ENCODE measurements at regions not wholly inside any gene's neighbourhood (a gene's known extent, or its start where the extent isn't known, plus 50 kb on each side); places are given as distances from the start of the nearest gene placed in this dataset.

GRCh38 chr4:107470173-107470572 lies 249.9 kb downstream of the PAPSS1 start:
- Histone ChIP-seq H3K4me3 (replicated peaks in 1 of 3; ENCODE audit: low read depth in 2 of 3, low read length in 3 of 3) (no peak overlapping the region), H4K20me1 (ENCODE audit: insufficient read depth, low read length) (no peaks in the 10 kb centered on the region), H3K9me3 (replicated peaks in 1 of 2; ENCODE audit: control insufficient read depth in 1 of 2, insufficient read depth in 1 of 2, low read length in 2 of 2) (no peaks in the 10 kb centered on the region), H3K27ac (ENCODE audit: low read depth in 1 of 2, low read length in 2 of 2) (no peak overlapping the region), H3K4me2 (replicated peaks; ENCODE audit: extremely low read depth, low read length, poor library complexity, severe bottlenecking) (no peak overlapping the region), H3K9ac (ENCODE audit: insufficient read depth, low read length, poor library complexity, severe bottlenecking) (no peak overlapping the region), H3K27me3 (ENCODE audit: control insufficient read depth in 2 of 2, insufficient read depth in 2 of 2, low read length in 2 of 2) (no peaks in the 10 kb centered on the region), H3K36me3 (replicated peaks in 1 of 2; ENCODE audit: control insufficient read depth in 1 of 2, insufficient read depth in 2 of 2, low read length in 2 of 2) (no peaks in the 10 kb centered on the region), H3K4me1 (ENCODE audit: control insufficient read depth in 1 of 2, insufficient read depth in 2 of 2, low read length in 2 of 2) (no peaks in the 10 kb centered on the region), H3K79me2 (ENCODE audit: insufficient read depth, low read length) (no peaks in the 10 kb centered on the region), H2AFZ (ENCODE audit: insufficient read depth, low read depth, low read length, poor library complexity, severe bottlenecking) (no peak overlapping the region)
- DNase-seq, result no peak
- Mint-ChIP-seq H3K27me3 (ENCODE audit: low read depth in 3 of 3) (no peaks in the 10 kb centered on the region), H3K36me3 (no peaks in the 10 kb centered on the region), H3K4me3 (no peak overlapping the region), H3K27ac (no peak overlapping the region), H3K4me1 (no peaks in the 10 kb centered on the region), H3K9me3 (peaks cover 0 to 2% (median under 1%) of the 10 kb centered on the region in 7 donors)
- TF ChIP-seq CTCF (IDR thresholded peaks at IDR 0.05), result no peak
- intact Hi-C loops (cut with micrococcal nuclease), result no loop called here
- no CpG with 5 or more reads among the region's 3 CpGs for WGBS (ENCODE audit: insufficient coverage)

GRCh38 chr4:107468812-107469211 lies 251.2 kb downstream of the PAPSS1 start:
- H3K79me2 ChIP-seq (ENCODE audit: insufficient read depth, low read length), result no peaks in the 10 kb centered on the region
- H3K27ac Mint-ChIP-seq, result no peak overlapping the region
- no peaks in the 10 kb centered on the region for H3K27me3 ChIP-seq (ENCODE audit: control insufficient read depth in 2 of 2, insufficient read depth in 2 of 2, low read length in 2 of 2)
- H3K9me3 Mint-ChIP-seq, result peaks cover 0 to 4% (median 0%) of the 10 kb centered on the region in 7 donors
- 74% methylated on average over 2 of the region's 3 CpGs for WGBS (ENCODE audit: insufficient coverage)
- H3K27ac ChIP-seq (ENCODE audit: low read depth in 1 of 2, low read length in 2 of 2), result no peak overlapping the region
- no peak for TF ChIP-seq CTCF (IDR thresholded peaks at IDR 0.05)
- no peaks in the 10 kb centered on the region for H3K36me3 ChIP-seq (replicated peaks in 1 of 2; ENCODE audit: control insufficient read depth in 1 of 2, insufficient read depth in 2 of 2, low read length in 2 of 2)
- H4K20me1 ChIP-seq (ENCODE audit: insufficient read depth, low read length), result no peaks in the 10 kb centered on the region
- no peak overlapping the region for H2AFZ ChIP-seq (ENCODE audit: insufficient read depth, low read depth, low read length, poor library complexity, severe bottlenecking)
- no peaks in the 10 kb centered on the region for H3K36me3 Mint-ChIP-seq
- no peak for DNase-seq
- no peaks in the 10 kb centered on the region for H3K4me1 Mint-ChIP-seq
- no peak overlapping the region for H3K4me3 ChIP-seq (replicated peaks in 1 of 3; ENCODE audit: low read depth in 2 of 3, low read length in 3 of 3)
- intact Hi-C loops (cut with micrococcal nuclease), result no loop called here
- no peak overlapping the region for H3K4me2 ChIP-seq (replicated peaks; ENCODE audit: extremely low read depth, low read length, poor library complexity, severe bottlenecking)
- H3K9ac ChIP-seq (ENCODE audit: insufficient read depth, low read length, poor library complexity, severe bottlenecking), result no peak overlapping the region
- peaks cover 0 to 1% (median 0%) of the 10 kb centered on the region in 3 donors for H3K27me3 Mint-ChIP-seq (ENCODE audit: low read depth in 3 of 3)
- H3K4me3 Mint-ChIP-seq, result no peak overlapping the region
- no peaks in the 10 kb centered on the region for H3K9me3 ChIP-seq (replicated peaks in 1 of 2; ENCODE audit: control insufficient read depth in 1 of 2, insufficient read depth in 1 of 2, low read length in 2 of 2)
- H3K4me1 ChIP-seq (ENCODE audit: control insufficient read depth in 1 of 2, insufficient read depth in 2 of 2, low read length in 2 of 2), result no peaks in the 10 kb centered on the region
